ENCODE measurements at regions not wholly inside any gene's neighbourhood (a gene's known extent, or its start where the extent isn't known, plus 50 kb on each side); places are given as distances from the start of the nearest gene placed in this dataset.
"Not testable (repeated sequence)": the region's sequence is repeated elsewhere in the genome, so short reads cannot be mapped to it uniquely, and the experiment has no call there.

- intact Hi-C loops (cut with DNase I): no loop called here
- TF ChIP-seq CTCF (IDR thresholded peaks at IDR 0.05): no peak
- no peak for TF ChIP-seq POLR2A (IDR thresholded peaks at IDR 0.05)
- Histone ChIP-seq H3K4me3 (replicated peaks in 1 of 3) (no peak overlapping the region), H3K27ac (no peak overlapping the region), H3K27me3 (no peaks in the 10 kb centered on the region), H3K36me3 (no peaks in the 10 kb centered on the region), H3K9me3 (no peaks in the 10 kb centered on the region), H3K4me1 (no peaks in the 10 kb centered on the region)
- 33 to 37% methylated on average over 1 of the region's 1 CpG for WGBS, 2 donors
- no peak for DNase-seq
Observed at GRCh38 chr7:64469673-64470072, 93.2 kb downstream of the ZNF680 start.

- H3K4me1 ChIP-seq: no peaks in the 10 kb centered on the region
- no peak overlapping the region for H3K27ac ChIP-seq
- TF ChIP-seq CTCF (IDR thresholded peaks at IDR 0.05): no peak
- no peak for TF ChIP-seq POLR2A (IDR thresholded peaks at IDR 0.05)
- no peaks in the 10 kb centered on the region for H3K27me3 ChIP-seq
- 95% methylated on average over 1 of the region's 1 CpG for WGBS, 2 donors
- DNase-seq: no peak
- H3K4me3 ChIP-seq (replicated peaks in 1 of 3): no peak overlapping the region
- no peaks in the 10 kb centered on the region for H3K9me3 ChIP-seq
- intact Hi-C loops (cut with DNase I): no loop called here
- no peaks in the 10 kb centered on the region for H3K36me3 ChIP-seq
Observed at GRCh38 chr7:64465551-64465950, 97.3 kb downstream of the ZNF680 start.

- intact Hi-C loops (cut with DNase I): no loop called here
- DNase-seq: peak; percentile 84 to 87
- H3K27ac ChIP-seq: no peak overlapping the region
- TF ChIP-seq POLR2A (IDR thresholded peaks at IDR 0.05) (peak in 1 of 2 donors; percentile 45), CTCF (IDR thresholded peaks at IDR 0.05) (no peak)
- no peaks in the 10 kb centered on the region for H3K9me3 ChIP-seq
- 26 to 36% methylated on average over 35 to 37 of the region's 38 CpGs for WGBS, 2 donors
- H3K4me3 ChIP-seq (replicated peaks in 1 of 3): peak overlapping the region in 2 of 3 donors; percentile 4 to 65
- no peaks in the 10 kb centered on the region for H3K27me3 ChIP-seq
- no peaks in the 10 kb centered on the region for H3K36me3 ChIP-seq
- H3K4me1 ChIP-seq: no peaks in the 10 kb centered on the region
Observed at GRCh38 chr7:64463636-64464375, 99.1 kb downstream of the ZNF680 start.

DNA sequence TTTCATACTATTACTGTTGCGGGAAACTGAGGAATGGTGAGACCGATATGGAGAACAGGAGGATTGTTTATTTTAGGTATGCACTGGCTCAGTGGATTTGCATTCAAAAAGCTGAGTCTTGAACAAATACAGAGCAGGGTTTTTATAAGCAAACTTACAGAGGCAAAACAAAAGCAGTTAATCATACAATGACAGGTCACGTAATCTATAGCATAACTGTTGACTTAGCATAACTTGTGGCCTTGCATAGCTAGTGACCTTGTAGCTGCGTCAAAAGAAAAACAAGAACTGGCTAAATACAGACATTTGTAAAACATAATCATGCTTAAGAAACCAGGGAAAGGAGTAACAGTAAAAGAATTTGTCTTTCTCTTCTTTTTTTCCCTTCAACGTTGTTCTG, 103.0 kb downstream of the ZNF680 start:
- intact Hi-C loops (cut with DNase I): not testable (repeated sequence)

GRCh38 chr7:64433590-64433989, 119.8 kb downstream of the ZNF736 start:
- Histone ChIP-seq H3K27ac (no peak overlapping the region), H3K4me1 (no peaks in the 10 kb centered on the region), H3K36me3 (no peaks in the 10 kb centered on the region), H3K9me3 (no peaks in the 10 kb centered on the region), H3K27me3 (no peaks in the 10 kb centered on the region), H3K4me3 (replicated peaks in 1 of 3) (no peak overlapping the region)
- intact Hi-C loops (cut with DNase I): no loop called here
- no peak for TF ChIP-seq POLR2A (IDR thresholded peaks at IDR 0.05)
- TF ChIP-seq CTCF (IDR thresholded peaks at IDR 0.05): no peak
- DNase-seq: no peak
- WGBS, 2 donors: 88 to 91% methylated on average over 14 of the region's 14 CpGs

More for the DNA sequence above, 103.0 kb downstream of the ZNF680 start:
- not testable (repeated sequence) for H3K27ac ChIP-seq; H3K9me3 ChIP-seq; H3K4me3 ChIP-seq (replicated peaks in 1 of 3); H3K36me3 ChIP-seq; H3K4me1 ChIP-seq; H3K27me3 ChIP-seq; DNase-seq
- WGBS, 2 donors: 68 to 73% methylated on average over 5 of the region's 5 CpGs
